Effector memory CD4-positive, alpha-beta T cell (primary cell): ENCODE measurements at regions not wholly inside any gene's neighbourhood (a gene's known extent, or its start where the extent isn't known, plus 50 kb on each side); places are given as distances from the start of the nearest gene placed in this dataset.

ENCODE experiments used
- DNase-seq, 3 donors: peaks; one replicate each; pipeline ENCODE4 v3.0.0-alpha.2; 2020
- H3K27ac ChIP-seq: 2 replicates; pipeline ENCODE4 v1.7.0; 2013; ENCODE audit warnings: mild to moderate bottlenecking, low read length, moderate library complexity; ENCODE audit not compliant: insufficient read depth, poor library complexity, severe bottlenecking
- H3K27me3 ChIP-seq: replicated peaks from 2 replicates; pipeline ENCODE4 v1.7.0; 2013; ENCODE audit warnings: mild to moderate bottlenecking, low read length; ENCODE audit not compliant: insufficient read depth, control insufficient read depth, poor library complexity, severe bottlenecking
- H3K36me3 ChIP-seq: 2 replicates; pipeline ENCODE4 v1.7.0; 2013; ENCODE audit warnings: mild to moderate bottlenecking, low read length, moderate library complexity; ENCODE audit not compliant: control insufficient read depth, insufficient read depth
- H3K4me1 ChIP-seq: 2 replicates; pipeline ENCODE4 v1.7.0; 2013; ENCODE audit warnings: low read length, mild to moderate bottlenecking; ENCODE audit not compliant: control insufficient read depth, insufficient read depth, poor library complexity, severe bottlenecking
- H3K4me3 ChIP-seq: 2 replicates; pipeline ENCODE4 v1.7.0; 2013; ENCODE audit warnings: low read length, low read depth, mild to moderate bottlenecking; ENCODE audit not compliant: insufficient read depth, poor library complexity, severe bottlenecking
- H3K9me3 ChIP-seq: 2 replicates; pipeline ENCODE4 v1.7.0; 2013; ENCODE audit warnings: mild to moderate bottlenecking, low read length, moderate library complexity; ENCODE audit not compliant: control insufficient read depth

DNA sequence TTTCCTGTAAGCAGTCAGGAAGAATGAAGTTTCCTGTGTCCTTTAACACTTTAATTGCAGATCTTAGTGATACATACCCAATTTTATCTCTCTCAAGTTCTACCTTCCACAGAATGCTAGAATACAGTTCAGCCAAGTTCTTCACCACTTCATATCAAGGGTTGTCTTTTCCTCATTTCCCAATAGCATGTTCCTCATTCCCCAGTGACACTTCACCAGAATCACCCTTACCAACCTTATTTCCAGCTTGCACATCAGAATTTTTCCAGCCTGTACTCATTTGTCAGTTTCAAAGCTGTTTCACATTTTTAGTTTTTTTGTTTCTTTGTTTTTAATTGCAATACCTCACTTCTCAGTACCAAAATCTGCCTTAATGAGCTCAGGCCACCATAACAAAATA is 126.1 kb downstream of the ESM1 start:
- Histone ChIP-seq H3K4me1 (no peaks in the 10 kb centered on the region), H3K27ac (no peak overlapping the region)

GRCh38 chr5:54854883-54855581 is 130.4 kb downstream of the ESM1 start:
- Histone ChIP-seq H3K36me3 (no peaks in the 10 kb centered on the region), H3K4me1 (no peaks in the 10 kb centered on the region), H3K4me3 (no peak overlapping the region), H3K27me3 (no peaks in the 10 kb centered on the region), H3K9me3 (peaks cover 8% of the 10 kb centered on the region), H3K27ac (no peak overlapping the region)
- no peak for DNase-seq

More for the DNA sequence above, 126.1 kb downstream of the ESM1 start:
- no peaks in the 10 kb centered on the region for H3K27me3 ChIP-seq
- DNase-seq: no peak
- H3K36me3 ChIP-seq: no peaks in the 10 kb centered on the region
- no peak overlapping the region for H3K4me3 ChIP-seq
- peaks cover 8% of the 10 kb centered on the region for H3K9me3 ChIP-seq

DNA sequence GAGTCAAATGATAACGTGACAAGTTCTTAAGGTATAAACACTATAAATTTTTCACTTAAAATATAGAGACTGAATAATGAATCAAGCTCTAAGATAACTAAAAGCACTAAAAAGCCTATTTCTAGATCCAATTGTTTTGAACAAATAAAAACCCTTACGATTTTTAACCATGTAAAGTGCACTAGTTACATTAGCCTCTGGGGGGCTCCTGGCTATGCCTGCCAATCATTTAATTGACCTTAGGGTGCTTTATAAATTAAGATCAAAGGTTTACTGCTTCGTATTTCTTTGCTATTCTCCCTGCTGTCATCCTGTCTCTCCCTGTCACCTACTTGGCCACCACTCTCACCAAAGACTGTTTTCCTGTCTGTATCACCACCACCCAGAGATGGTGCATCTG is 133.4 kb downstream of the ESM1 start:
- Histone ChIP-seq H3K36me3 (no peaks in the 10 kb centered on the region), H3K4me3 (no peak overlapping the region), H3K4me1 (no peaks in the 10 kb centered on the region), H3K9me3 (no peaks in the 10 kb centered on the region), H3K27ac (no peak overlapping the region), H3K27me3 (no peaks in the 10 kb centered on the region)
- DNase-seq: no peak

- Histone ChIP-seq H3K27ac (no peak overlapping the region), H3K4me3 (no peak overlapping the region), H3K9me3 (no peaks in the 10 kb centered on the region), H3K36me3 (no peaks in the 10 kb centered on the region), H3K27me3 (no peaks in the 10 kb centered on the region), H3K4me1 (no peaks in the 10 kb centered on the region)
- DNase-seq: no peak
Measured at GRCh38 chr5:54851449-54851848, 133.9 kb downstream of the ESM1 start.

DNA sequence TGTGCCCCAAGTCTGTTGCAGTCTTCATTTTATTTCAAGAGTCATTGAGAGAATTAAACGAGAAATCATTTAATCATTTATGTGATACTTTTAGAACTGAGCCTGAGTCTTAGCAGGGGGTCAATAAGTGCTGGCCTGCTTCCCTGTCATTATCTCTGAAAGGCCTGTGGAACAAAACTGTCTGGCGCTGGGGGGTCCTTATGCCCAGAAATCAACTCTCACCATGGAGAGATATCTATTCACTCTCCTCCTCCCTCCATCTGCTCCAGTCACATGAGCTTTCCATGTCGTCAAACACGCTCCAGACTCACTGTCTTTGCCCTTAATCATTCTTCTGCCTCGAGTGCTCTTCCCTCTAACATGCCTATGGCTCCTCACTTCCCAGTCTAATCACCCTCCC is 136.8 kb downstream of the ESM1 start:
- no peaks in the 10 kb centered on the region for H3K4me1 ChIP-seq
- H3K27ac ChIP-seq: no peak overlapping the region
- H3K9me3 ChIP-seq: no peaks in the 10 kb centered on the region
- DNase-seq: no peak
- H3K27me3 ChIP-seq: no peaks in the 10 kb centered on the region
- H3K4me3 ChIP-seq: no peak overlapping the region
- no peaks in the 10 kb centered on the region for H3K36me3 ChIP-seq

DNA sequence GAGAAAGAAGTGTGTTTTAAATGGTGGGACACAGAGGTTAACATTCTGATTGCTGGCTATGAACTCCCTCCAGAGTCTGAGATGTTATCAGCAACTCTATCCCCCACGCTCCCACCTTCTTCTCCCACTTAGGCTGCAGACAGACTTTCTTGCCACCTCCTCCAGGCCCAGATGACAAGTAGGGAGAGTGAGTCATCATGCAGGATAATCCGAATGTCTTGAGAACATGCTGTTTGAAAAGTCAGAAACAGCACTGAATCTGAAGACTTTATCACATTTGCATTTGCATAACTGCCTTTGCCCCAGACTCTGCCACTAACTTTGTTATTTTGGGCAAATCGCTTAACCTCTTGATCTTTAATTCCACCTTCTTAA is 139.8 kb downstream of the ESM1 start:
- Histone ChIP-seq H3K27me3 (no peaks in the 10 kb centered on the region), H3K9me3 (no peaks in the 10 kb centered on the region), H3K4me1 (no peaks in the 10 kb centered on the region), H3K27ac (no peak overlapping the region), H3K4me3 (no peak overlapping the region), H3K36me3 (no peaks in the 10 kb centered on the region)
- no peak for DNase-seq

- Histone ChIP-seq H3K36me3 (no peaks in the 10 kb centered on the region), H3K4me1 (no peaks in the 10 kb centered on the region), H3K27me3 (no peaks in the 10 kb centered on the region), H3K9me3 (no peaks in the 10 kb centered on the region), H3K4me3 (no peak overlapping the region), H3K27ac (no peak overlapping the region)
- DNase-seq: no peak
Measured at GRCh38 chr5:54844905-54845566, 140.4 kb downstream of the ESM1 start.

- Histone ChIP-seq H3K36me3 (no peaks in the 10 kb centered on the region), H3K4me3 (no peak overlapping the region), H3K27me3 (no peaks in the 10 kb centered on the region), H3K27ac (no peak overlapping the region), H3K4me1 (no peaks in the 10 kb centered on the region), H3K9me3 (no peaks in the 10 kb centered on the region)
- no peak for DNase-seq
Measured at GRCh38 chr5:54844266-54844665, 141.1 kb downstream of the ESM1 start.

DNA sequence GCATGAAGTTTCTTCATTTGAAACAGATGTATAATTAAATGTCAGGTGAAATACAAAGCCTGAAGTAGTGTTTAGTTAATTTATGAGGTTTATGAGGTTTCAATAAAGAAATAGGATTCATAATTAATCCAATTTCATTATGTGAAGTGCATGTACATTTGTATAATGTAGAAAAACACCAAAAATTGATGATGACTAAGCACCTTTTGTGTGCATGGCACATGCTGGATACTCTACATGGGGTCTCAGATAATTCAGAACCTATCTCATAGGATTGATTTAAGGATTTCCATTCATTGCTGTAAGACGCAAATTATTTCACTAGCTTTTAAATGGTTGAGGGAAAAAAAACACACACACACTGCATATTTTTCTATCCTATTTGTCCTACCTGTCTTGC is 143.9 kb downstream of the ESM1 start:
- no peaks in the 10 kb centered on the region for H3K27me3 ChIP-seq
- H3K4me1 ChIP-seq: no peaks in the 10 kb centered on the region
- H3K9me3 ChIP-seq: no peaks in the 10 kb centered on the region
- no peak overlapping the region for H3K4me3 ChIP-seq
- no peak overlapping the region for H3K27ac ChIP-seq
- H3K36me3 ChIP-seq: no peaks in the 10 kb centered on the region
- no peak for DNase-seq

GRCh38 chr5:54838843-54839242 is 146.6 kb downstream of the ESM1 start:
- no peaks in the 10 kb centered on the region for H3K9me3 ChIP-seq
- H3K4me3 ChIP-seq: no peak overlapping the region
- H3K27ac ChIP-seq: no peak overlapping the region
- H3K36me3 ChIP-seq: no peaks in the 10 kb centered on the region
- no peaks in the 10 kb centered on the region for H3K4me1 ChIP-seq
- H3K27me3 ChIP-seq: no peaks in the 10 kb centered on the region
- DNase-seq: no peak
